ENCODE measurements at regions not wholly inside any gene's neighbourhood (a gene's known extent, or its start where the extent isn't known, plus 50 kb on each side); places are given as distances from the start of the nearest gene placed in this dataset.

DNA sequence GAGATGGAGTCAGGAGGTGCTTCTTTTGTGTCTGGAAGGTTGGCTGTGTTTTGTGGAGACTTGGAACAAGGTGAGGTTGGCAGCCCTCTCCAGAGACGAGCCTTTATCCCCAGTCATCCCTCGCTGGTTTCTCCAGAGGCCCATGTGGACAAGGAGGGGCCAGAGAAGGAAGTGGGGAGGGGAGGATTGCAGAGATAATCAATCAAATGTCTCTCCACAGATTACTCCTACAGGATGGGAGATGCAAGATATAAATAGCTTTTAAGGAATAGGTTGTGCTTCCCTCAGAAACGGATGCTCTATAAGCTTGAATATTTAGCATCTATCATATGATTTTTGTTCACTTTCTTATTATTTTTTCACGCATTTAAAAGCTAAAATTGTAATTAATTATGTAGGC lies 70.4 kb upstream of the VWDE start:
- Histone ChIP-seq H3K9me3 (ENCODE audit: control insufficient read depth, low read length) (no peaks in the 10 kb centered on the region), H3K36me3 (ENCODE audit: control insufficient read depth, insufficient read depth, low read length) (no peaks in the 10 kb centered on the region), H3K4me3 (ENCODE audit: low read depth, low read length) (no peak overlapping the region), H3K79me2 (no peaks in the 10 kb centered on the region), H3K4me2 (ENCODE audit: low read length) (no peak overlapping the region), H2AFZ (peak overlapping the region; percentile 60), H3K27me3 (ENCODE audit: control insufficient read depth, insufficient read depth, low read length) (no peaks in the 10 kb centered on the region), H3K4me1 (no peaks in the 10 kb centered on the region), H3K9ac (no peak overlapping the region), H3K27ac (no peak overlapping the region)
- TF ChIP-seq, protein P1, sequence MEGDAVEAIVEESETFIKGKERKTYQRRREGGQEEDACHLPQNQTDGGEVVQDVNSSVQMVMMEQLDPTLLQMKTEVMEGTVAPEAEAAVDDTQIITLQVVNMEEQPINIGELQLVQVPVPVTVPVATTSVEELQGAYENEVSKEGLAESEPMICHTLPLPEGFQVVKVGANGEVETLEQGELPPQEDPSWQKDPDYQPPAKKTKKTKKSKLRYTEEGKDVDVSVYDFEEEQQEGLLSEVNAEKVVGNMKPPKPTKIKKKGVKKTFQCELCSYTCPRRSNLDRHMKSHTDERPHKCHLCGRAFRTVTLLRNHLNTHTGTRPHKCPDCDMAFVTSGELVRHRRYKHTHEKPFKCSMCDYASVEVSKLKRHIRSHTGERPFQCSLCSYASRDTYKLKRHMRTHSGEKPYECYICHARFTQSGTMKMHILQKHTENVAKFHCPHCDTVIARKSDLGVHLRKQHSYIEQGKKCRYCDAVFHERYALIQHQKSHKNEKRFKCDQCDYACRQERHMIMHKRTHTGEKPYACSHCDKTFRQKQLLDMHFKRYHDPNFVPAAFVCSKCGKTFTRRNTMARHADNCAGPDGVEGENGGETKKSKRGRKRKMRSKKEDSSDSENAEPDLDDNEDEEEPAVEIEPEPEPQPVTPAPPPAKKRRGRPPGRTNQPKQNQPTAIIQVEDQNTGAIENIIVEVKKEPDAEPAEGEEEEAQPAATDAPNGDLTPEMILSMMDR (IDR thresholded peaks at IDR 0.05): no peak

DNA sequence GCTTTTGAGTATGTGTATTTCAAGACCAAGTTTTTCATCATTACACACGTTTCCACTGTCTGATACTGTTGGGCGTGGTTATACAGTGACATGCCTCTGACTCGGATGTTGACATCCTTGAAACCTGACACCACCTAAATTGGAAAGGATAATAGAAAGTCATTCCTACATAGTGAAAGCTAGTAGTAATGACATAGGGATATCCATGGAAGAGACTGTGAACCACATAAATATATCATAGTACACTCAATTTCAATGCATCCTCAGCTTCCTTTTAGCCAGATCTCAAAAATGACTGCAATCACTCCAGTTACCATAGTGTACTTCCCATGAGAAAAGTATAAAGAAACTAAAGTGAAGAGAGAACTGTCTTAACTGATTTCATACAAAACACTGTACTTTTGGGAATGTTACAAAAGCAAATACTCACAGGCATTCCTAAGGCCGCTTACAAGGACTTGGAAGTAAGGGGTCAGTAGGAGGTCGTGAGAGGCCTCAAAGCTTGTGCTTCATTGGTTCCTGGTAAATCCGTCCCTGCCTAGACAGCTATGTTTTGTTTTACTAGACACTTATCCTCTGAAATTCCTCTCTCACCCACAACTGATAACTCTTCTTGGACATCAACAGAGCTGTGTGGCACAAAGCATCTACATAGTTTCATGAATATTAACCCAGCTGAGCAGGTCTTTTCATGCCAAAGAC lies 71.8 kb upstream of the VWDE start:
- no peak overlapping the region for H3K9ac ChIP-seq

DNA sequence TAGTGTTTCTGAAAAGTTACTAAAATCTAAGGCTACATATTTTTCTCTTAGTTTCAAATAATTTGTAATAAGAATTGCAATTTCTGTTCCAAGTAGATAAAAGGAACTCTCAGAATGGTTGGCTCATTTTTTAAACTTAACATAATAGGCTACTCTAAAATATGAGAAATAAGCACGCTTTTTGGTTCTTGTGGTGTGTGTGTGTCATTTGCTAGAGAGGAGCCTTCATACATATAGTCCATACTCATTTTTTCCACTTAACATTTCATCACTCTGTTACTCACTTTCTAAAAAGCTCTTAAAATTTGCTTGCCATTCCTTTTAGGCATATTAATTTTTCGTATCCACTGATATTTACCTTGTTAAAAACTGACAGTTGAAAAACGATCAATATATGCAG lies 74.0 kb upstream of the VWDE start:
- Histone ChIP-seq H3K9ac (no peak overlapping the region), H3K27me3 (ENCODE audit: control insufficient read depth, insufficient read depth, low read length) (no peaks in the 10 kb centered on the region), H2AFZ (no peak overlapping the region), H3K79me2 (no peaks in the 10 kb centered on the region), H3K4me1 (no peaks in the 10 kb centered on the region), H3K9me3 (ENCODE audit: control insufficient read depth, low read length) (no peaks in the 10 kb centered on the region), H3K4me3 (ENCODE audit: low read depth, low read length) (no peak overlapping the region), H3K36me3 (ENCODE audit: control insufficient read depth, insufficient read depth, low read length) (no peaks in the 10 kb centered on the region), H3K4me2 (ENCODE audit: low read length) (no peak overlapping the region), H3K27ac (no peak overlapping the region)
- TF ChIP-seq, protein P1 (IDR thresholded peaks at IDR 0.05): no peak

More for the DNA sequence above, 71.8 kb upstream of the VWDE start:
- peak overlapping the region; percentile 38 for H2AFZ ChIP-seq
- TF ChIP-seq, protein P1 (IDR thresholded peaks at IDR 0.05): no peak
- no peaks in the 10 kb centered on the region for H3K4me1 ChIP-seq
- H3K27me3 ChIP-seq (ENCODE audit: control insufficient read depth, insufficient read depth, low read length): no peaks in the 10 kb centered on the region
- no peaks in the 10 kb centered on the region for H3K9me3 ChIP-seq (ENCODE audit: control insufficient read depth, low read length)
- H3K4me2 ChIP-seq (ENCODE audit: low read length): no peak overlapping the region
- H3K4me3 ChIP-seq (ENCODE audit: low read depth, low read length): no peak overlapping the region
- no peak overlapping the region for H3K27ac ChIP-seq
- no peaks in the 10 kb centered on the region for H3K36me3 ChIP-seq (ENCODE audit: control insufficient read depth, insufficient read depth, low read length)
- H3K79me2 ChIP-seq: no peaks in the 10 kb centered on the region

DNA sequence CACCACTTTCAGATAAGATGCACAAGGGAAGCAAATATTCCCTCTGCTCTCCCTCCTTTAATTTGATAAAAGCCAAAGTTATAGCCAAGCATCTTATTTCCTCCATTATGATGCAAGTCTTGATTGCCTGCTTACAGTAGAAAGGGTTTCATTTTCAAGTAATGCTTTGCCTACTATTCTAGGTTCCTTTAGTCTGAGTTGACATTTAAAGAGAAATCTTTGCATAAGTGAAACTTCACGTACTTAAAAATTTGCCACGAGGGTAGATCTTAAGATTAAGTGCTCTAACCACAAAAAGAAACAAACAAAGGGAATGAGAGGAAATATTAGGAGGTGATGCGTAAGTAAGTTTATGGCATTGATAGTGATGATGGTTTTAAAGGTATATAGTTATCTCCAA lies 78.1 kb upstream of the VWDE start:
- H3K79me2 ChIP-seq: no peaks in the 10 kb centered on the region
- TF ChIP-seq, protein P1 (IDR thresholded peaks at IDR 0.05): no peak
- H3K4me2 ChIP-seq (ENCODE audit: low read length): no peak overlapping the region
- H3K9me3 ChIP-seq (ENCODE audit: control insufficient read depth, low read length): no peaks in the 10 kb centered on the region
- no peaks in the 10 kb centered on the region for H3K4me1 ChIP-seq
- H2AFZ ChIP-seq: no peak overlapping the region
- H3K27ac ChIP-seq: no peak overlapping the region
- no peaks in the 10 kb centered on the region for H3K36me3 ChIP-seq (ENCODE audit: control insufficient read depth, insufficient read depth, low read length)
- no peak overlapping the region for H3K9ac ChIP-seq
- no peak overlapping the region for H3K4me3 ChIP-seq (ENCODE audit: low read depth, low read length)
- H3K27me3 ChIP-seq (ENCODE audit: control insufficient read depth, insufficient read depth, low read length): no peaks in the 10 kb centered on the region

DNA sequence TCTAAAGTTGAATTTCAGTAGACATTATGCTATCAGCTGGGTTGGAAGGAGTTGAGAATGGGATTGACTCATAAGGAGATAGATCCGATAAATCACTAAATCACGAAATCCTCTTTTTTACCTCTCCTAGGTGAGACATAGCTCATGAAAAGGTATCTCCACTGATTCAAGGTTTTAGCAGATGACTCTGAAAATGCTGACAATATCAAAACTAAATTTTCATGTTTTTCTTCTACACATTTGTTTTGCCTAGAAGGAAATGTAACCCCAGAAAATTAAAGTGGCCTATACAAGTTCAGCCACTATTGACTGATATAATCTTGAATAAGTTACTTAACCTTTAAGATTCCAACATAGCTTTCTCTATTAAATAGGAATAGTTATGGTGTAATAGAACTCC lies 82.2 kb upstream of the VWDE start:
- Histone ChIP-seq H3K9ac (no peak overlapping the region), H3K27me3 (ENCODE audit: control insufficient read depth, insufficient read depth, low read length) (no peaks in the 10 kb centered on the region), H3K4me1 (no peaks in the 10 kb centered on the region), H3K9me3 (ENCODE audit: control insufficient read depth, low read length) (no peaks in the 10 kb centered on the region), H3K79me2 (no peaks in the 10 kb centered on the region), H2AFZ (no peak overlapping the region), H3K4me2 (ENCODE audit: low read length) (no peak overlapping the region), H3K27ac (no peak overlapping the region), H3K36me3 (ENCODE audit: control insufficient read depth, insufficient read depth, low read length) (no peaks in the 10 kb centered on the region), H3K4me3 (ENCODE audit: low read depth, low read length) (no peak overlapping the region)
- TF ChIP-seq, protein P1 (IDR thresholded peaks at IDR 0.05): no peak
